HFFc6 (cell line): ENCODE measurements at regions not wholly inside any gene's neighbourhood (a gene's known extent, or its start where the extent isn't known, plus 50 kb on each side); places are given as distances from the start of the nearest gene placed in this dataset.

ENCODE experiments used
- DNase-seq: peaks from one replicate; pipeline ENCODE4 v3.0.0-alpha.2; 2018
- H3K27ac Mint-ChIP-seq: 2 replicates; pipeline ENCODE4 v1.8.0; 2020; ENCODE audit warnings: mild to moderate bottlenecking, mixed read lengths
- H3K27me3 Mint-ChIP-seq: 2 replicates; pipeline ENCODE4 v1.8.0; 2021; ENCODE audit warnings: mild to moderate bottlenecking, moderate library complexity, mixed read lengths; ENCODE audit not compliant: insufficient read depth
- H3K36me3 Mint-ChIP-seq: 2 replicates; pipeline ENCODE4 v1.8.0; 2021; ENCODE audit warnings: low read depth, mixed read lengths
- H3K4me1 Mint-ChIP-seq: 2 replicates; pipeline ENCODE4 v1.8.0; 2020; ENCODE audit warnings: low read depth, mixed read lengths
- H3K4me3 Mint-ChIP-seq: 2 replicates; pipeline ENCODE4 v1.8.0; 2020; ENCODE audit warnings: mild to moderate bottlenecking, moderate library complexity, mixed read lengths
- H3K9me3 Mint-ChIP-seq: 2 replicates; pipeline ENCODE4 v1.8.0; 2020; ENCODE audit warnings: mild to moderate bottlenecking, mixed read lengths
- TF ChIP-seq, protein P1 (sequence below): fragments of 200-600 bp; sonication (generic); IDR thresholded peaks from 2 replicates; pipeline ENCODE4 v1.5.0; 2021; ENCODE audit warnings: antibody characterized with exemption, mild to moderate bottlenecking

- Mint-ChIP-seq H3K4me3 (no peak overlapping the region), H3K9me3 (no peaks in the 10 kb centered on the region), H3K27me3 (peaks cover 19% of the 10 kb centered on the region), H3K36me3 (no peaks in the 10 kb centered on the region), H3K4me1 (no peaks in the 10 kb centered on the region), H3K27ac (no peak overlapping the region)
- TF ChIP-seq, protein P1, sequence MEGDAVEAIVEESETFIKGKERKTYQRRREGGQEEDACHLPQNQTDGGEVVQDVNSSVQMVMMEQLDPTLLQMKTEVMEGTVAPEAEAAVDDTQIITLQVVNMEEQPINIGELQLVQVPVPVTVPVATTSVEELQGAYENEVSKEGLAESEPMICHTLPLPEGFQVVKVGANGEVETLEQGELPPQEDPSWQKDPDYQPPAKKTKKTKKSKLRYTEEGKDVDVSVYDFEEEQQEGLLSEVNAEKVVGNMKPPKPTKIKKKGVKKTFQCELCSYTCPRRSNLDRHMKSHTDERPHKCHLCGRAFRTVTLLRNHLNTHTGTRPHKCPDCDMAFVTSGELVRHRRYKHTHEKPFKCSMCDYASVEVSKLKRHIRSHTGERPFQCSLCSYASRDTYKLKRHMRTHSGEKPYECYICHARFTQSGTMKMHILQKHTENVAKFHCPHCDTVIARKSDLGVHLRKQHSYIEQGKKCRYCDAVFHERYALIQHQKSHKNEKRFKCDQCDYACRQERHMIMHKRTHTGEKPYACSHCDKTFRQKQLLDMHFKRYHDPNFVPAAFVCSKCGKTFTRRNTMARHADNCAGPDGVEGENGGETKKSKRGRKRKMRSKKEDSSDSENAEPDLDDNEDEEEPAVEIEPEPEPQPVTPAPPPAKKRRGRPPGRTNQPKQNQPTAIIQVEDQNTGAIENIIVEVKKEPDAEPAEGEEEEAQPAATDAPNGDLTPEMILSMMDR = no peak; the same call in 1 of the 2 replicates
- DNase-seq = no peak
Measured at GRCh38 chr22:22817468-22818201, 70.0 kb upstream of the IGLL5 start.

- DNase-seq = no peak
- Mint-ChIP-seq H3K27ac (no peak overlapping the region), H3K9me3 (no peaks in the 10 kb centered on the region), H3K4me3 (no peak overlapping the region), H3K4me1 (no peaks in the 10 kb centered on the region), H3K36me3 (no peaks in the 10 kb centered on the region), H3K27me3 (peaks cover 19% of the 10 kb centered on the region)
- TF ChIP-seq, protein P1 = no peak
Measured at GRCh38 chr22:22818202-22818538, 69.4 kb upstream of the IGLL5 start.

DNA sequence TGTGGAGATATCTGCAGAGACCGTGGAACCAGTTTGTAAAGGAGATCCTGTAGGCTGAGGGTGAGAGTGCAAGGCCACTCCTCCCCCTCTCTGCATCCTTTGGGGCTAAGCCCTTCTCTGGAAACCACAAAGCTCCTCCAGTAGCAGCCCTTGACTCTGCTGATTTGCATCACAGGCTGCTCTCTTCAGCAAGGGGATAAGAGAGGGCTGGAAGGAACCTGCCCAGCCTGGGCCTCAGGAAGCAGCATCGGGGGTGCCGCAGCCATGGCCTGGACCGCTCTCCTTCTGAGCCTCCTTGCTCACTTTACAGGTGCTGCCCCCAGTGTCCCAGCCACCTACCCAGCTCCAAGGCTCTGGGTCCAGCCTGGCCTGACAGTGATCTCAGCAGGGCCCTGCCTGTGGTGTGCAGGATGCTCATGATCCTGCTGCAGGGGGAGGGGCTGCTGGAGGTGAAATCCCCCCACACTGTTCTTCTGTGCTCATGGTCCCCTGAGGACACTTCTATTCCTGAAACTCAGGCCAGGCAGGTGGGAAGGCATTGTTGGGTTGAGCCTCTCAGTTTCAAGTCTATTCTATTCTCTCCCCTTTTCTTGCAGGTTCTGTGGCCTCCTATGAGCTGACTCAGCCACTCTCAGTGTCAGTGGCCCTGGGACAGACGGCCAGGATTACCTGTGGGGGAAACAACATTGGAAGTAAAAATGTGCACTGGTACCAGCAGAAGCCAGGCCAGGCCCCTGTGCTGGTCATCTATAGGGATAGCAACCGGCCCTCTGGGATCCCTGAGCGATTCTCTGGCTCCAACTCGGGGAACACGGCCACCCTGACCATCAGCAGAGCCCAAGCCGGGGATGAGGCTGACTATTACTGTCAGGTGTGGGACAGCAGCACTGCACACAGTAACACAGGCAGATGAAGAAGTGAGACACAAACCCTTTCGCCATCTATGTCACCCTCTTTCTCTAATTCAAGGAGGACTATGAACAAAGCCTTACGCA lies 68.5 kb upstream of the IGLL5 start:
- Mint-ChIP-seq H3K36me3 (no peaks in the 10 kb centered on the region), H3K4me3 (no peak overlapping the region), H3K4me1 (no peaks in the 10 kb centered on the region), H3K27ac (no peak overlapping the region), H3K9me3 (no peaks in the 10 kb centered on the region), H3K27me3 (peaks cover 23% of the 10 kb centered on the region)
- DNase-seq = no peak
- TF ChIP-seq, protein P1 = no peak

DNA sequence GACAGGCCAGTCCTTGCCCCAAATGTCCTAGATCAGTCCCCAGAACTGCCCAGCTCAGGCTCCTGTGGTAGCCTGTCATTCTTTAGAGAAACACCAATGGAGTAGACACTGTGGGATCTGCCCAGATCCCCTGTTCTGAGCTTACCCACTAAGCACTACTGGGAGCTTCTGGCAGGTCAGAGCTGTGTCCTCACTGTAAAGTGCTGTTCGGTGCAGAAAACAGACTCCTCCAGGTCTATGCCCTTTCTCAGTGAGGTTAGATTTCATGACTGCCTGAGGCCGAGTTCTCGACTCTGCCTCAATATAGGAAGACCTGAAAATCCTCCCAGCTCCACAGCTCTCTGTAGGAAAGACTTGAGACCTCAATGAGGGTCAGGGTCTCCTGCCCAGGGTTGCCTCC lies 67.5 kb upstream of the IGLL5 start:
- H3K4me1 Mint-ChIP-seq = no peaks in the 10 kb centered on the region
- no peaks in the 10 kb centered on the region for H3K9me3 Mint-ChIP-seq
- no peaks in the 10 kb centered on the region for H3K36me3 Mint-ChIP-seq
- TF ChIP-seq, protein P1 = no peak
- H3K27ac Mint-ChIP-seq = no peak overlapping the region
- H3K27me3 Mint-ChIP-seq = peaks cover 20% of the 10 kb centered on the region
- no peak overlapping the region for H3K4me3 Mint-ChIP-seq
- no peak for DNase-seq

DNA sequence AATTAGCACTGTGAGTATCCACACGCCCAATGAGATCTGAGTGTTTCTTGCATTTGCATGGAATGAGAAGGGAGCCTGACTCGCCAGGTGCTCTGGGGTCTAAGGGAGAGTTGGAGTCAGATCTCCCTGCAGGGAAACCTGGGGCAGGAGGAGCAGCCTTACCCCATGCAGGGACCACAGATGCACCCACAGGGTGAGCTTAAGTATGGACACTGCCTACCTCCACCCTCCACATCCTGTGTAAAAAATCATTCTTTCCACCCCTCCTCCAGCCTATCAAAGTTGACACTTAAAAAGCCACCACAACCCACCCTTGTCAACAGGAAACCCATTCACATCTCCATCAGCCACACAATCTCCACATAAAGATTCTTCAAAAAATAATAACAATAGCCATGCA lies 67.0 kb upstream of the IGLL5 start:
- peaks cover 17% of the 10 kb centered on the region for H3K27me3 Mint-ChIP-seq
- TF ChIP-seq, protein P1 = no peak
- no peak overlapping the region for H3K4me3 Mint-ChIP-seq
- no peaks in the 10 kb centered on the region for H3K36me3 Mint-ChIP-seq
- no peaks in the 10 kb centered on the region for H3K9me3 Mint-ChIP-seq
- no peak for DNase-seq
- no peaks in the 10 kb centered on the region for H3K4me1 Mint-ChIP-seq
- H3K27ac Mint-ChIP-seq = no peak overlapping the region
